Spleen (tissue), 7 donors: ENCODE measurements at regions not wholly inside any gene's neighbourhood (a gene's known extent, or its start where the extent isn't known, plus 50 kb on each side); places are given as distances from the start of the nearest gene placed in this dataset.

Experiments used
- POLR2A ChIP-seq, 3 donors: fragments of 450-650 bp; IDR thresholded peaks; one replicate each; pipeline ENCODE4 v1.5.1; 2017; ENCODE audit warnings: antibody characterized with exemption in 3 of 3, mild to moderate bottlenecking in 1 of 3
- POLR2AphosphoS5 ChIP-seq, 3 donors: sonication (generic); formaldehyde crosslinking; IDR thresholded peaks; one replicate each; pipeline ENCODE4 v1.5.1; 2017; ENCODE audit warnings: antibody characterized with exemption in 3 of 3
- TF ChIP-seq, protein P1 (sequence below), 11 experiments: fragments of 200-600 bp in 7 of 11; fragments of 450-650 bp in 4 of 11; sonication (generic) in 4 of 11; IDR thresholded peaks in 8 of 11; conservative IDR thresholded peaks in 3 of 11; 1 replicate in 7 of 11; 2 replicates in 4 of 11; pipeline versions ENCODE4 v1.4.0 to v1.8.0; 2016 to 2021; ENCODE audit warnings: antibody characterized with exemption in 11 of 11, inconsistent platforms in 4 of 11, mild to moderate bottlenecking in 1 of 11
- donor health status: DM: no; HTN: no; CAD: no; lungs with moderate emphysema.
- donor health status: DM: no; HTN: no; CAD: no.
- donor health status: DM: no; HTN: no; CAD: no.

- TF ChIP-seq POLR2A (IDR thresholded peaks at IDR 0.05): no peak
- TF ChIP-seq, protein P1, sequence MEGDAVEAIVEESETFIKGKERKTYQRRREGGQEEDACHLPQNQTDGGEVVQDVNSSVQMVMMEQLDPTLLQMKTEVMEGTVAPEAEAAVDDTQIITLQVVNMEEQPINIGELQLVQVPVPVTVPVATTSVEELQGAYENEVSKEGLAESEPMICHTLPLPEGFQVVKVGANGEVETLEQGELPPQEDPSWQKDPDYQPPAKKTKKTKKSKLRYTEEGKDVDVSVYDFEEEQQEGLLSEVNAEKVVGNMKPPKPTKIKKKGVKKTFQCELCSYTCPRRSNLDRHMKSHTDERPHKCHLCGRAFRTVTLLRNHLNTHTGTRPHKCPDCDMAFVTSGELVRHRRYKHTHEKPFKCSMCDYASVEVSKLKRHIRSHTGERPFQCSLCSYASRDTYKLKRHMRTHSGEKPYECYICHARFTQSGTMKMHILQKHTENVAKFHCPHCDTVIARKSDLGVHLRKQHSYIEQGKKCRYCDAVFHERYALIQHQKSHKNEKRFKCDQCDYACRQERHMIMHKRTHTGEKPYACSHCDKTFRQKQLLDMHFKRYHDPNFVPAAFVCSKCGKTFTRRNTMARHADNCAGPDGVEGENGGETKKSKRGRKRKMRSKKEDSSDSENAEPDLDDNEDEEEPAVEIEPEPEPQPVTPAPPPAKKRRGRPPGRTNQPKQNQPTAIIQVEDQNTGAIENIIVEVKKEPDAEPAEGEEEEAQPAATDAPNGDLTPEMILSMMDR (IDR thresholded peaks at IDR 0.05 in 8 of 11, conservative IDR thresholded peaks at IDR 0.05 in 3 of 11): no peak
- TF ChIP-seq POLR2AphosphoS5 (IDR thresholded peaks at IDR 0.05): no peak
These were observed 2189.6 kb downstream of the PCDH7 start for GRCh38 chr4:32909736-32910135.
